Tibial nerve (tissue), 4 donors: ENCODE measurements at regions not wholly inside any gene's neighbourhood (a gene's known extent, or its start where the extent isn't known, plus 50 kb on each side); places are given as distances from the start of the nearest gene placed in this dataset.

Experiments
- DNase-seq, 2 donors: peaks; one replicate each; pipeline ENCODE4 v3.0.0-alpha.2; 2019; ENCODE audit warnings: low spot score in 2 of 2
- H3K27ac ChIP-seq, 4 donors: fragments of 200-600 bp; sonication (generic) in 3 of 4; one replicate each; pipeline ENCODE4 v1.5.1; 2017 to 2019; ENCODE audit warnings: mild to moderate bottlenecking in 1 of 4
- H3K27me3 ChIP-seq, 2 donors: fragments of 200-600 bp; sonication (generic) in 1 of 2; one replicate each; pipeline versions ENCODE4 v1.5.1 to v1.6.0; 2017 to 2019
- H3K36me3 ChIP-seq, 3 donors: fragments of 200-600 bp; sonication (generic); one replicate each; pipeline ENCODE4 v1.5.1; 2018 to 2019
- H3K4me1 ChIP-seq, 4 donors: fragments of 200-600 bp; sonication (generic) in 3 of 4; one replicate each; pipeline ENCODE4 v1.5.1; 2017 to 2019
- H3K4me3 ChIP-seq, 4 donors: fragments of 200-600 bp; sonication (generic) in 3 of 4; one replicate each; pipeline ENCODE4 v1.5.1; 2017 to 2019; ENCODE audit warnings: mild to moderate bottlenecking in 1 of 4, moderate library complexity in 1 of 4
- H3K9me3 ChIP-seq, 4 donors: fragments of 200-600 bp; sonication (generic) in 3 of 4; one replicate each; pipeline ENCODE4 v1.5.1; 2017 to 2019
- CTCF ChIP-seq, 5 experiments: fragments of 200-600 bp in 3 of 5; fragments of 450-650 bp in 2 of 5; sonication (generic) in 3 of 5; IDR thresholded peaks; one replicate each; pipeline ENCODE4 v1.5.1; 2016 to 2019; ENCODE audit warnings: antibody characterized with exemption in 5 of 5, mild to moderate bottlenecking in 3 of 5, moderate library complexity in 2 of 5
- EP300 ChIP-seq, 2 donors: sonication (generic); formaldehyde crosslinking; IDR thresholded peaks; one replicate each; pipeline ENCODE4 v1.6.1; 2017; ENCODE audit warnings: antibody characterized with exemption in 2 of 2, mild to moderate bottlenecking in 1 of 2
- POLR2A ChIP-seq, 2 donors: fragments of 450-650 bp; IDR thresholded peaks; one replicate each; pipeline ENCODE4 v1.6.1; 2017; ENCODE audit warnings: antibody characterized with exemption in 2 of 2, mild to moderate bottlenecking in 2 of 2, moderate library complexity in 2 of 2
- WGBS, 2 donors: methylation state at CpG; one replicate each; pipeline ENCODE4 v1.1.5; 2018; 5-methylcytosine and 5-hydroxymethylcytosine counted together

- DNase-seq: no peak
- Histone ChIP-seq H3K9me3 (no peaks in the 10 kb centered on the region), H3K36me3 (no peaks in the 10 kb centered on the region), H3K27ac (no peak overlapping the region), H3K4me1 (no peaks in the 10 kb centered on the region), H3K4me3 (no peak overlapping the region), H3K27me3 (no peaks in the 10 kb centered on the region)
- no peak for TF ChIP-seq EP300 (IDR thresholded peaks at IDR 0.05)
- no peak for TF ChIP-seq POLR2A (IDR thresholded peaks at IDR 0.05)
- TF ChIP-seq CTCF (IDR thresholded peaks at IDR 0.05): no peak
- WGBS, 2 donors: 85% methylated on average over 5 of the region's 5 CpGs; no CpG with 5 or more reads in 1 of the 2 donors
These were observed 300.4 kb upstream of the AMELY start for GRCh38 chrY:7211971-7212370.

GRCh38 chrY:7204456-7204855, 292.9 kb upstream of the AMELY start:
- no peak for TF ChIP-seq CTCF (IDR thresholded peaks at IDR 0.05)
- TF ChIP-seq EP300 (IDR thresholded peaks at IDR 0.05): no peak
- TF ChIP-seq POLR2A (IDR thresholded peaks at IDR 0.05): no peak
- no peaks in the 10 kb centered on the region for H3K36me3 ChIP-seq
- no peaks in the 10 kb centered on the region for H3K4me1 ChIP-seq
- no peaks in the 10 kb centered on the region for H3K9me3 ChIP-seq
- H3K27me3 ChIP-seq: no peaks in the 10 kb centered on the region
- no peak overlapping the region for H3K27ac ChIP-seq
- 13% methylated on average over 4 of the region's 4 CpGs; no CpG with 5 or more reads in 1 of the 2 donors for WGBS, 2 donors
- no peak for DNase-seq
- H3K4me3 ChIP-seq: no peak overlapping the region

GRCh38 chrY:7182591-7182990, 271.0 kb upstream of the AMELY start:
- no peak for TF ChIP-seq EP300 (IDR thresholded peaks at IDR 0.05)
- TF ChIP-seq CTCF (IDR thresholded peaks at IDR 0.05): no peak
- no peak for TF ChIP-seq POLR2A (IDR thresholded peaks at IDR 0.05)
- H3K4me3 ChIP-seq: no peak overlapping the region
- no peaks in the 10 kb centered on the region for H3K36me3 ChIP-seq

GRCh38 chrY:7177631-7178030, 266.1 kb upstream of the AMELY start:
- Histone ChIP-seq H3K27ac (no peak overlapping the region), H3K27me3 (no peaks in the 10 kb centered on the region), H3K4me3 (no peak overlapping the region), H3K4me1 (no peaks in the 10 kb centered on the region), H3K36me3 (no peaks in the 10 kb centered on the region), H3K9me3 (no peaks in the 10 kb centered on the region)
- WGBS, 2 donors: 74% methylated on average over 5 of the region's 5 CpGs; no CpG with 5 or more reads in 1 of the 2 donors
- TF ChIP-seq POLR2A (IDR thresholded peaks at IDR 0.05) (no peak), CTCF (IDR thresholded peaks at IDR 0.05) (no peak), EP300 (IDR thresholded peaks at IDR 0.05) (no peak)
- no peak for DNase-seq

More at GRCh38 chrY:7182591-7182990, 271.0 kb upstream of the AMELY start:
- Histone ChIP-seq H3K27me3 (no peaks in the 10 kb centered on the region), H3K4me1 (no peaks in the 10 kb centered on the region), H3K9me3 (peaks cover 0 to 11% (median 0%) of the 10 kb centered on the region in 4 donors), H3K27ac (no peak overlapping the region)
- no peak for DNase-seq

DNA sequence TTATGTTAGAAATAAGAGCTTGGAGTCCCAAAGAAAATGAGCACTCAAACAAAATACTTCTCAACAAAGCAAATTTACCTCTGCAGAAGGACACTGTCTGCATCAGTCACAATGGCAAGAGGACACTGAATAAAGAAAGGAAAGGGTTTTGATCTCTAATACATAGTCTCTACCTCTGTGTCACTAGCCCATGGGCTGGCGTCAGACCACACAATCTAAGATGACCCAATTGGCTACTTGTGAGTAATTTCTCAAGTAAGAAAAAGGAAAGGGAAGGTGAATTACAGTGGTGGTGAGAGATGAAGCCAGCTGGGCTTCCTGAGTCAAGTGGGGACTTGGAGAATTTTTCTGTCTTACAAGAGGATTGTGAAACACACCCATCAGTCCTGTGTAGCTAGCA, 257.9 kb upstream of the AMELY start:
- Histone ChIP-seq H3K27ac (no peak overlapping the region), H3K9me3 (no peaks in the 10 kb centered on the region), H3K36me3 (no peaks in the 10 kb centered on the region), H3K4me3 (no peak overlapping the region), H3K4me1 (no peaks in the 10 kb centered on the region), H3K27me3 (no peaks in the 10 kb centered on the region)
- no peak for TF ChIP-seq POLR2A (IDR thresholded peaks at IDR 0.05)
- DNase-seq: no peak
- 94% methylated on average over 1 of the region's 1 CpG; no CpG with 5 or more reads in 1 of the 2 donors for WGBS, 2 donors

GRCh38 chrY:7141477-7141876, 229.9 kb upstream of the AMELY start:
- no peaks in the 10 kb centered on the region for H3K4me1 ChIP-seq
- H3K27ac ChIP-seq: no peak overlapping the region
- H3K4me3 ChIP-seq: no peak overlapping the region
- TF ChIP-seq CTCF (IDR thresholded peaks at IDR 0.05) (no peak), EP300 (IDR thresholded peaks at IDR 0.05) (no peak)
- DNase-seq: no peak
- WGBS, 2 donors: 87% methylated on average over 5 of the region's 5 CpGs; no CpG with 5 or more reads in 1 of the 2 donors
- no peaks in the 10 kb centered on the region for H3K36me3 ChIP-seq
- no peaks in the 10 kb centered on the region for H3K27me3 ChIP-seq
- no peaks in the 10 kb centered on the region for H3K9me3 ChIP-seq
